K562 (cell line): ENCODE measurements at regions not wholly inside any gene's neighbourhood (a gene's known extent, or its start where the extent isn't known, plus 50 kb on each side); places are given as distances from the start of the nearest gene placed in this dataset.

Experiments used
- ARID2 ChIP-seq: fragments of 450-650 bp; IDR thresholded peaks from 2 replicates; pipeline ENCODE4 v1.6.1; 2017; ENCODE audit warnings: antibody characterized with exemption, mild to moderate bottlenecking
- CBX2 ChIP-seq: fragments of 200-600 bp; sonication (generic); IDR thresholded peaks from one replicate; pipeline ENCODE4 v1.6.1; 2012; ENCODE audit warnings: mild to moderate bottlenecking, low read length, inconsistent platforms; ENCODE audit not compliant: insufficient read depth, poor library complexity, severe bottlenecking
- GABPA ChIP-seq: fragments of 200-800 bp; sonication (Bioruptor generic); conservative IDR thresholded peaks from 2 replicates; pipeline ENCODE4 v1.6.1; 2016; ENCODE audit warnings: low read depth, missing genetic modification characterization, missing compliant biosample characterization
- HDAC3 ChIP-seq: fragments of 450-650 bp; IDR thresholded peaks from 2 replicates; pipeline ENCODE4 v1.6.1; 2018; ENCODE audit warnings: borderline replicate concordance, mild to moderate bottlenecking, moderate library complexity; ENCODE audit not compliant: partially characterized antibody
- MAFF ChIP-seq: IDR thresholded peaks from 2 replicates; pipeline ENCODE4 v1.6.1; 2012; ENCODE audit warnings: low read length, improper control_type of control experiment
- MEIS2 ChIP-seq: fragments of 450-650 bp; IDR thresholded peaks from 2 replicates; pipeline ENCODE4 v1.6.1; 2014; ENCODE audit warnings: mild to moderate bottlenecking; ENCODE audit not compliant: partially characterized antibody
- MYNN ChIP-seq, 2 experiments: sonication (generic); formaldehyde crosslinking in 1 of 2; IDR thresholded peaks; 2 replicates each; pipeline versions ENCODE4 v1.5.0 to v1.6.1; 2016 to 2020; ENCODE audit warnings: antibody characterized with exemption in 1 of 2, missing genetic modification reagents in 1 of 2
- NR2C1 ChIP-seq, 2 experiments: fragments of 450-650 bp; IDR thresholded peaks; 2 replicates each; pipeline ENCODE4 v1.6.1; 2017; ENCODE audit warnings: mild to moderate bottlenecking in 2 of 2, antibody characterized with exemption in 1 of 2, inconsistent platforms in 1 of 2, missing compliant biosample characterization in 1 of 2, missing genetic modification characterization in 1 of 2
- SAFB ChIP-seq: fragments of 200-400 bp; formaldehyde crosslinking; IDR thresholded peaks from 2 replicates; pipeline ENCODE4 v1.6.1; 2017; ENCODE audit warnings: low read depth, low read length, borderline replicate concordance
- SIRT6 ChIP-seq: IDR thresholded peaks from one replicate; pipeline ENCODE4 v1.6.1; 2012; ENCODE audit warnings: low read depth, mild to moderate bottlenecking, control low read depth, inconsistent platforms, low read length, moderate library complexity
- SRF ChIP-seq, 2 experiments: fragments of 250-450, 450-650 bp in 1 of 2; sonication (Bioruptor Pico) in 1 of 2; sonication (generic) in 1 of 2; formaldehyde crosslinking; IDR thresholded peaks; 2 replicates each; pipeline versions ENCODE4 v1.5.0 to v1.5.1; 2020 to 2022; ENCODE audit warnings: mild to moderate bottlenecking in 1 of 2, missing genetic modification reagents in 1 of 2
- SRSF9 ChIP-seq: fragments of 200-400 bp; formaldehyde crosslinking; IDR thresholded peaks from 2 replicates; pipeline ENCODE4 v1.6.1; 2017; ENCODE audit warnings: low read depth, low read length, borderline replicate concordance
- TFE3 ChIP-seq: fragments of 450-650 bp; formaldehyde crosslinking; IDR thresholded peaks from 2 replicates; pipeline ENCODE4 v1.4.0; 2020; ENCODE audit warnings: mild to moderate bottlenecking, mixed read lengths
- THAP7 ChIP-seq: fragments of 250-450 bp; sonication (Bioruptor Pico); IDR thresholded peaks from 2 replicates; pipeline ENCODE4 v1.5.0; 2021
- ZBTB40 ChIP-seq, 2 experiments: fragments of 450-650 bp in 1 of 2; sonication (generic) in 1 of 2; formaldehyde crosslinking in 1 of 2; IDR thresholded peaks; 2 replicates each; pipeline versions ENCODE4 v1.7.1 to v1.9.0; 2016 to 2022; ENCODE audit warnings: inconsistent platforms in 1 of 2, mild to moderate bottlenecking in 1 of 2, missing genetic modification reagents in 1 of 2
- ZNF224 ChIP-seq: sonication (generic); formaldehyde crosslinking; IDR thresholded peaks from 2 replicates; pipeline ENCODE4 v1.8.0; 2022; ENCODE audit warnings: mild to moderate bottlenecking, missing genetic modification reagents
- ZNF586 ChIP-seq: fragments of 450-650 bp; formaldehyde crosslinking; conservative IDR thresholded peaks from 2 replicates; pipeline ENCODE4 v1.4.0; 2020; ENCODE audit warnings: mild to moderate bottlenecking, moderate library complexity

GRCh38 chr3:14274612-14274936 lies 96.0 kb downstream of the LSM3 start (continued):
- peak; percentile 75 for TF ChIP-seq ZBTB40 (IDR thresholded peaks at IDR 0.05)
- TF ChIP-seq ZBTB40 (CRISPR knock-in tag; IDR thresholded peaks at IDR 0.05), result no peak
- TF ChIP-seq CBX2, result no peak
- TF ChIP-seq SAFB, result no peak
- no peak for TF ChIP-seq SRF (CRISPR knock-in tag; IDR thresholded peaks at IDR 0.05)
- TF ChIP-seq SIRT6, result no peak
- no peak for TF ChIP-seq ZNF224 (CRISPR knock-in tag)
- TF ChIP-seq ZNF586 (CRISPR knock-in tag), result no peak
- TF ChIP-seq ARID2, result no peak
- peak; percentile 72 for TF ChIP-seq GABPA
- peak; percentile 89; the same call in 1 of the 2 replicates for TF ChIP-seq MYNN (IDR thresholded peaks at IDR 0.05)
- TF ChIP-seq MYNN (CRISPR knock-in tag; IDR thresholded peaks at IDR 0.05), result no peak
- TF ChIP-seq NR2C1 (IDR thresholded peaks at IDR 0.05), result peak; percentile 96
- peak; percentile 95; the same call in 1 of the 2 replicates for TF ChIP-seq NR2C1 (tag; IDR thresholded peaks at IDR 0.05)
- TF ChIP-seq TFE3 (CRISPR knock-in tag), result no peak
- TF ChIP-seq MEIS2, result peak; percentile 11
- TF ChIP-seq MAFF, result no peak
- no peak for TF ChIP-seq THAP7
- no peak for TF ChIP-seq SRSF9
- TF ChIP-seq HDAC3, result no peak
